ENCODE measurements at regions not wholly inside any gene's neighbourhood (a gene's known extent, or its start where the extent isn't known, plus 50 kb on each side); places are given as distances from the start of the nearest gene placed in this dataset.

DNA sequence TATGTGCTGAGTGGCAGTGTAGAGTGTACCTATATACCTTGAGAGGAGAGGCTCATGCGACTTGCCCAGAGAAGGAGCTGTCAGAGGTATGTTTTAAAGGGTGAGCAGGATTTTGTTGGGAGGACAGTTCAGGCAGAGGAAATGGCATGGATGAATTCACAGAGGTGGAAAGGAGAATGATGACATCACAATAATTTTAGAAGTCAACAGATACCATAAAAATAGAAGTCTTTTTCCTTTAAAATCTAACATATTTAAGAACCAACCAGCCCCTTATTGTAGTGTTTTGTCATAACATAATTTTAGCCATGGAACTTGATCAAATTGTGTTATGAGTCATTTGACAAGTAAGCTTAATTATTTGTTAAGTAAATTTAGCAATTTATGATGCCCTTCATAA lies 538.1 kb upstream of the GYPC start:
- TF ChIP-seq, protein P1, sequence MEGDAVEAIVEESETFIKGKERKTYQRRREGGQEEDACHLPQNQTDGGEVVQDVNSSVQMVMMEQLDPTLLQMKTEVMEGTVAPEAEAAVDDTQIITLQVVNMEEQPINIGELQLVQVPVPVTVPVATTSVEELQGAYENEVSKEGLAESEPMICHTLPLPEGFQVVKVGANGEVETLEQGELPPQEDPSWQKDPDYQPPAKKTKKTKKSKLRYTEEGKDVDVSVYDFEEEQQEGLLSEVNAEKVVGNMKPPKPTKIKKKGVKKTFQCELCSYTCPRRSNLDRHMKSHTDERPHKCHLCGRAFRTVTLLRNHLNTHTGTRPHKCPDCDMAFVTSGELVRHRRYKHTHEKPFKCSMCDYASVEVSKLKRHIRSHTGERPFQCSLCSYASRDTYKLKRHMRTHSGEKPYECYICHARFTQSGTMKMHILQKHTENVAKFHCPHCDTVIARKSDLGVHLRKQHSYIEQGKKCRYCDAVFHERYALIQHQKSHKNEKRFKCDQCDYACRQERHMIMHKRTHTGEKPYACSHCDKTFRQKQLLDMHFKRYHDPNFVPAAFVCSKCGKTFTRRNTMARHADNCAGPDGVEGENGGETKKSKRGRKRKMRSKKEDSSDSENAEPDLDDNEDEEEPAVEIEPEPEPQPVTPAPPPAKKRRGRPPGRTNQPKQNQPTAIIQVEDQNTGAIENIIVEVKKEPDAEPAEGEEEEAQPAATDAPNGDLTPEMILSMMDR (IDR thresholded peaks at IDR 0.05): no peak
- no peak for TF ChIP-seq POLR2AphosphoS5 (IDR thresholded peaks at IDR 0.05; ENCODE audit: insufficient read depth in 1 of 2, low read depth in 1 of 2)
